ENCODE measurements at regions not wholly inside any gene's neighbourhood (a gene's known extent, or its start where the extent isn't known, plus 50 kb on each side); places are given as distances from the start of the nearest gene placed in this dataset.

- Histone ChIP-seq H3K9me3 (no peaks in the 10 kb centered on the region), H3K4me3 (no peak overlapping the region), H3K4me1 (peaks cover 3% of the 10 kb centered on the region), H3K27ac (no peak overlapping the region), H3K27me3 (no peaks in the 10 kb centered on the region), H3K36me3 (no peaks in the 10 kb centered on the region)
- no peak for DNase-seq (ENCODE audit: extremely low spot score in 2 of 2)
- TF ChIP-seq POLR2A (IDR thresholded peaks at IDR 0.05), result no peak
- intact Hi-C loops (cut with DNase I), result no loop called here
These were observed 289.0 kb downstream of the TLE3 start for GRCh38 chr15:69808756-69809155.

DNA sequence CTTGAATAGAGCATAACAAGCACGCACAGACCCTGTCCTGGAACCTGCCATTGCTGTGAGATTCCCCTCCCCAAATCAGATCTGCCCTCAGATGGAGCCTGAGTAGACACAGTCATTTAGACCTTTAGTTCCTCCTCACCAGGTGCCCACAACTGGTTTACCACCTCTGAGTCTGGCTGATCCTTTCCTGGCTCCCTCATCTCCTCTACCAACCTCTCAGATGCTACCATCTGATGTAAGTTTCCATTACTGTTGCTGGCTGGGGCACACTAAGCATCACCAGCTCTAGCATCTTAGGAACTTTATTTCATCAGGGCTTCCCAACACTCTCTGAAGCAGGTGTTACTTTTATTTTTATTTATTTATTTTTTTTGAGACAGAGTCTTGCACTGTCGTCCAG lies 288.3 kb downstream of the TLE3 start:
- no peaks in the 10 kb centered on the region for H3K9me3 ChIP-seq
- intact Hi-C loops (cut with DNase I), result no loop called here
- DNase-seq (ENCODE audit: extremely low spot score in 2 of 2), result no peak
- TF ChIP-seq POLR2A (IDR thresholded peaks at IDR 0.05), result no peak
- TF ChIP-seq, protein P1, sequence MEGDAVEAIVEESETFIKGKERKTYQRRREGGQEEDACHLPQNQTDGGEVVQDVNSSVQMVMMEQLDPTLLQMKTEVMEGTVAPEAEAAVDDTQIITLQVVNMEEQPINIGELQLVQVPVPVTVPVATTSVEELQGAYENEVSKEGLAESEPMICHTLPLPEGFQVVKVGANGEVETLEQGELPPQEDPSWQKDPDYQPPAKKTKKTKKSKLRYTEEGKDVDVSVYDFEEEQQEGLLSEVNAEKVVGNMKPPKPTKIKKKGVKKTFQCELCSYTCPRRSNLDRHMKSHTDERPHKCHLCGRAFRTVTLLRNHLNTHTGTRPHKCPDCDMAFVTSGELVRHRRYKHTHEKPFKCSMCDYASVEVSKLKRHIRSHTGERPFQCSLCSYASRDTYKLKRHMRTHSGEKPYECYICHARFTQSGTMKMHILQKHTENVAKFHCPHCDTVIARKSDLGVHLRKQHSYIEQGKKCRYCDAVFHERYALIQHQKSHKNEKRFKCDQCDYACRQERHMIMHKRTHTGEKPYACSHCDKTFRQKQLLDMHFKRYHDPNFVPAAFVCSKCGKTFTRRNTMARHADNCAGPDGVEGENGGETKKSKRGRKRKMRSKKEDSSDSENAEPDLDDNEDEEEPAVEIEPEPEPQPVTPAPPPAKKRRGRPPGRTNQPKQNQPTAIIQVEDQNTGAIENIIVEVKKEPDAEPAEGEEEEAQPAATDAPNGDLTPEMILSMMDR (IDR thresholded peaks at IDR 0.05), result no peak
- TF ChIP-seq POLR2AphosphoS5 (IDR thresholded peaks at IDR 0.05; ENCODE audit: insufficient read depth in 1 of 2, low read depth in 1 of 2), result no peak
- peaks cover 3% of the 10 kb centered on the region for H3K4me1 ChIP-seq
- H3K4me3 ChIP-seq, result no peak overlapping the region
- H3K36me3 ChIP-seq, result no peaks in the 10 kb centered on the region
- H3K27me3 ChIP-seq, result no peaks in the 10 kb centered on the region
- H3K27ac ChIP-seq, result no peak overlapping the region

DNA sequence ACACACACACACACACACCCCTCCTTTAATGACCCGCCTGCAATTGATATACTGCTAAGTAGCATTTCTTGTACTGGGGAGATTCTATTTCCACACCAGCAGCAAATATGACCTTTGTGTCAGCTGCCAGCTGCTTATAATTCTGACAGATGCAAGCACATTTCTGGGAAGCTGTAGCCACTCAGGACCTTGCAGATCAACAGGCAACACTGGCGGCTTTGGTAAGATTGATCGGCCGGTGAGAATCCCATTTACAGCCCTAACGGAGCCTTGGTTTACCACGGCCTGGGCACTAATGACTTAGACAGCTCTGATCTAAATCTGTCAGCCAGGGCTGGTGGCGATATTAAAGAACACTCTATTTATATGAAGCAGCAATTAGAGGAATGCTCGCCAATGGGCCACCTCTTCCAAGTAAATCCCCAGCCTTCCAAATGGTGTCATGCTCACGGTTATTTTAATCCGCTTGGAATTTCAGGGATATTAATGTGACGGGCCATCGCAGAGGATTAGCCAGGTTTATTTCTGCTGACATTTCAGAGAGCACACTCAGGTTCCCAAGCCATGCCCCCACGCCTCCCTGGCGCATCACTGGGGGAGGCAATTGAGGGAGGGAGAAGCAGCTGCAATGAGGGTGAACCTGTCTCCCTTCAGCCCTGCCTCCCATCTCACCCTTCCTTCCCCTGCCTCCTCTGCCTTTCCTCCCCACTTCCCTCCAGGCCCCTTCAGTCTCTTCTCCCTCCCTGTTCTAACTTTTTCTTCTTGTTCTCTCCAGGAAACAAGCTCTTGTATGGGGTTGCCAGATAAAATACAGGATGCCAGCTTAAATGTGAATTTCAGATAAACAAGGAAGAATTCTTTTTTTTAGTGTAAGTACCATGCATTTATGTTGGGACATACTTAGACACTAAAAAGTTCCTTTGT lies 287.0 kb downstream of the TLE3 start:
- intact Hi-C loops (cut with DNase I), result no loop called here
- H3K4me3 ChIP-seq, result no peak overlapping the region
- H3K4me1 ChIP-seq, result no peaks in the 10 kb centered on the region
- H3K27me3 ChIP-seq, result no peaks in the 10 kb centered on the region
- no peaks in the 10 kb centered on the region for H3K9me3 ChIP-seq
- H3K27ac ChIP-seq, result no peak overlapping the region
- DNase-seq (ENCODE audit: extremely low spot score in 2 of 2), result no peak
- no peaks in the 10 kb centered on the region for H3K36me3 ChIP-seq
- TF ChIP-seq POLR2AphosphoS5 (IDR thresholded peaks at IDR 0.05; ENCODE audit: insufficient read depth in 1 of 2, low read depth in 1 of 2) (no peak), POLR2A (IDR thresholded peaks at IDR 0.05) (no peak)
- TF ChIP-seq, protein P1 (IDR thresholded peaks at IDR 0.05), result no peak

GRCh38 chr15:69812861-69813261 lies 284.9 kb downstream of the TLE3 start:
- H3K4me1 ChIP-seq, result no peaks in the 10 kb centered on the region
- H3K4me3 ChIP-seq, result no peak overlapping the region
- no peak for DNase-seq (ENCODE audit: extremely low spot score in 2 of 2)
- H3K36me3 ChIP-seq, result no peaks in the 10 kb centered on the region
- no peak for TF ChIP-seq POLR2AphosphoS5 (IDR thresholded peaks at IDR 0.05; ENCODE audit: insufficient read depth in 1 of 2, low read depth in 1 of 2)
- H3K27ac ChIP-seq, result no peak overlapping the region
- H3K27me3 ChIP-seq, result no peaks in the 10 kb centered on the region
- intact Hi-C loops (cut with DNase I), result no loop called here
- H3K9me3 ChIP-seq, result no peaks in the 10 kb centered on the region

- no peaks in the 10 kb centered on the region for H3K9me3 ChIP-seq
- H3K36me3 ChIP-seq, result no peaks in the 10 kb centered on the region
- no peak overlapping the region for H3K4me3 ChIP-seq
- intact Hi-C loops (cut with DNase I), result no loop called here
- H3K27me3 ChIP-seq, result no peaks in the 10 kb centered on the region
- no peak overlapping the region for H3K27ac ChIP-seq
- no peak for DNase-seq (ENCODE audit: extremely low spot score in 2 of 2)
- no peak for TF ChIP-seq POLR2AphosphoS5 (IDR thresholded peaks at IDR 0.05; ENCODE audit: insufficient read depth in 1 of 2, low read depth in 1 of 2)
- TF ChIP-seq, protein P1 (IDR thresholded peaks at IDR 0.05), result no peak
- no peak for TF ChIP-seq POLR2A (IDR thresholded peaks at IDR 0.05)
- H3K4me1 ChIP-seq, result no peaks in the 10 kb centered on the region
These were observed 283.8 kb downstream of the TLE3 start for GRCh38 chr15:69813881-69814280.

DNA sequence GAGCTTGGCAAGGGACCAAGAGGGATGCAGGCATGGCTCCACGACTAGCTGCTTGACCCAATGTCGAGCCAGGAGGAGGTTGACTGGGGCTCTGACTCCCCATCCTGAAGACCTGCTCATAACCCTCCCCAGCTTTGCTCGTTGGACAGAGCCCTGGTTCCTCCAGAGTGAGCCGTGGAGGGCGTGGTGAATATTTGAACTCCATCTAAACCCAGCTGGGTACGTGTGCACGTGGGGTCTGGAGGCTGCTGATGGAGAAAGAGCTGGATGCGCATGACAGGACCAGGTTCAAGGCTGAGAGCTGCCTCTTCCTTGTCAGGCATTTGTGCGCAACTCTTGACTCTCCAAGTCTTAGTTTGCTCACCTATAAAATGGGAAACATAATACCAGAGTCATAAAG lies 282.8 kb downstream of the TLE3 start:
- Histone ChIP-seq H3K4me3 (no peak overlapping the region), H3K36me3 (no peaks in the 10 kb centered on the region), H3K9me3 (no peaks in the 10 kb centered on the region), H3K27me3 (no peaks in the 10 kb centered on the region), H3K27ac (no peak overlapping the region), H3K4me1 (no peaks in the 10 kb centered on the region)
- no peak for DNase-seq (ENCODE audit: extremely low spot score in 2 of 2)
- TF ChIP-seq POLR2A (IDR thresholded peaks at IDR 0.05) (no peak), POLR2AphosphoS5 (IDR thresholded peaks at IDR 0.05; ENCODE audit: insufficient read depth in 1 of 2, low read depth in 1 of 2) (no peak)
- TF ChIP-seq, protein P1 (IDR thresholded peaks at IDR 0.05), result no peak
- intact Hi-C loops (cut with DNase I), result no loop called here

All from vagina (tissue), 2 donors.